ENCODE measurements at regions not wholly inside any gene's neighbourhood (a gene's known extent, or its start where the extent isn't known, plus 50 kb on each side); places are given as distances from the start of the nearest gene placed in this dataset.

- ATAC-seq: no peak
- Histone ChIP-seq H3K36me3 (ENCODE audit: control insufficient read depth, insufficient read depth, low read length) (no peaks in the 10 kb centered on the region), H3K27ac (ENCODE audit: low read length) (no peak overlapping the region), H3K9me3 (ENCODE audit: control insufficient read depth, insufficient read depth, low read length) (no peaks in the 10 kb centered on the region), H3K27me3 (ENCODE audit: control insufficient read depth, insufficient read depth, low read length) (no peaks in the 10 kb centered on the region), H3K4me3 (ENCODE audit: low read length) (no peak overlapping the region), H3K4me1 (ENCODE audit: control insufficient read depth, insufficient read depth, low read length) (no peaks in the 10 kb centered on the region)
- H3K36me3 Mint-ChIP-seq: no peaks in the 10 kb centered on the region
- H3K27ac Mint-ChIP-seq: no peak overlapping the region
- DNase-seq: no peak
- TF ChIP-seq, protein P1, sequence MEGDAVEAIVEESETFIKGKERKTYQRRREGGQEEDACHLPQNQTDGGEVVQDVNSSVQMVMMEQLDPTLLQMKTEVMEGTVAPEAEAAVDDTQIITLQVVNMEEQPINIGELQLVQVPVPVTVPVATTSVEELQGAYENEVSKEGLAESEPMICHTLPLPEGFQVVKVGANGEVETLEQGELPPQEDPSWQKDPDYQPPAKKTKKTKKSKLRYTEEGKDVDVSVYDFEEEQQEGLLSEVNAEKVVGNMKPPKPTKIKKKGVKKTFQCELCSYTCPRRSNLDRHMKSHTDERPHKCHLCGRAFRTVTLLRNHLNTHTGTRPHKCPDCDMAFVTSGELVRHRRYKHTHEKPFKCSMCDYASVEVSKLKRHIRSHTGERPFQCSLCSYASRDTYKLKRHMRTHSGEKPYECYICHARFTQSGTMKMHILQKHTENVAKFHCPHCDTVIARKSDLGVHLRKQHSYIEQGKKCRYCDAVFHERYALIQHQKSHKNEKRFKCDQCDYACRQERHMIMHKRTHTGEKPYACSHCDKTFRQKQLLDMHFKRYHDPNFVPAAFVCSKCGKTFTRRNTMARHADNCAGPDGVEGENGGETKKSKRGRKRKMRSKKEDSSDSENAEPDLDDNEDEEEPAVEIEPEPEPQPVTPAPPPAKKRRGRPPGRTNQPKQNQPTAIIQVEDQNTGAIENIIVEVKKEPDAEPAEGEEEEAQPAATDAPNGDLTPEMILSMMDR (IDR thresholded peaks at IDR 0.05): no peak
- WGBS (ENCODE audit: insufficient coverage): no CpG with 5 or more reads among the region's 1 CpG
- no peak overlapping the region for H3K4me3 Mint-ChIP-seq
- peaks cover 0 to 13% of the 10 kb centered on the region in 2 donors for H3K27me3 Mint-ChIP-seq (ENCODE audit: low read depth in 2 of 2)
- intact Hi-C loops (cut with micrococcal nuclease): no loop called here
- no peaks in the 10 kb centered on the region for H3K9me3 Mint-ChIP-seq
- H3K4me1 Mint-ChIP-seq: no peaks in the 10 kb centered on the region
Measured at GRCh38 chr21:18053151-18053550, 191.5 kb upstream of the CHODL start.

DNA sequence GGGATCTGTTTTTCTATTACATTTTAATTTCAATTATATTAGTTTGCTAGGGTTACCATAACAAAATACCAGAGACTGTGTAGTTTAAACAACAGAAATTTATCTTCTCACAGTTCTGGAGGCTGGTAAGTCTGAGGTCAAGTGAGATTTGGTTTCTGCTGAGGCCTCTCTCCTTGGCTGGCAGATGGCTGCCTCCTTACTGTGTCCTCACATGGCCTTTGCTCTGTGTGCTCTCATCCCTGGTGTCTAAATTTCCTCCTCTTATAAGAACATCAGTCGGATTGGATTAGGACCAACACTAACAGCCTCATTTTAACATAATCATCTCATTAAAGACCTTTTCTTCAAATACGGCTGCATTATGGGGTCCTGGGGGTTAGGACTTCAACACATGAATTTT is 195.2 kb upstream of the CHODL start:
- Histone ChIP-seq H3K4me3 (ENCODE audit: low read length) (no peak overlapping the region), H3K9me3 (ENCODE audit: control insufficient read depth, insufficient read depth, low read length) (no peaks in the 10 kb centered on the region), H3K27me3 (ENCODE audit: control insufficient read depth, insufficient read depth, low read length) (no peaks in the 10 kb centered on the region), H3K36me3 (ENCODE audit: control insufficient read depth, insufficient read depth, low read length) (no peaks in the 10 kb centered on the region), H3K27ac (ENCODE audit: low read length) (no peak overlapping the region), H3K4me1 (ENCODE audit: control insufficient read depth, insufficient read depth, low read length) (no peaks in the 10 kb centered on the region)
- Mint-ChIP-seq H3K27ac (no peak overlapping the region), H3K36me3 (no peaks in the 10 kb centered on the region), H3K9me3 (no peaks in the 10 kb centered on the region), H3K27me3 (ENCODE audit: low read depth in 2 of 2) (peaks cover 0 to 16% of the 10 kb centered on the region in 2 donors), H3K4me3 (no peak overlapping the region), H3K4me1 (no peaks in the 10 kb centered on the region)
- 97% methylated on average over 2 of the region's 2 CpGs for WGBS (ENCODE audit: insufficient coverage)
- ATAC-seq (no peak), DNase-seq (no peak)
- TF ChIP-seq, protein P1 (IDR thresholded peaks at IDR 0.05): no peak
- intact Hi-C loops (cut with micrococcal nuclease): no loop called here

GRCh38 chr21:18041012-18041411 is 203.6 kb upstream of the CHODL start:
- Histone ChIP-seq H3K4me3 (ENCODE audit: low read length) (no peak overlapping the region), H3K27ac (ENCODE audit: low read length) (no peak overlapping the region), H3K27me3 (ENCODE audit: control insufficient read depth, insufficient read depth, low read length) (no peaks in the 10 kb centered on the region), H3K4me1 (ENCODE audit: control insufficient read depth, insufficient read depth, low read length) (no peaks in the 10 kb centered on the region), H3K36me3 (ENCODE audit: control insufficient read depth, insufficient read depth, low read length) (no peaks in the 10 kb centered on the region), H3K9me3 (ENCODE audit: control insufficient read depth, insufficient read depth, low read length) (no peaks in the 10 kb centered on the region)
- H3K9me3 Mint-ChIP-seq: no peaks in the 10 kb centered on the region
- H3K4me3 Mint-ChIP-seq: no peak overlapping the region
- H3K4me1 Mint-ChIP-seq: no peaks in the 10 kb centered on the region
- ATAC-seq (peak in 2 of 3 donors; percentile 34 to 69), DNase-seq (peak in 1 of 2 donors; percentile 34)
- H3K27ac Mint-ChIP-seq: no peak overlapping the region
- intact Hi-C loops (cut with micrococcal nuclease): loop anchor here (1.0 kb wide), 1 partner anchor 164 kb away; no protein-coding TSS in a partner anchor
- peaks cover 0 to 1% of the 10 kb centered on the region in 2 donors for H3K27me3 Mint-ChIP-seq (ENCODE audit: low read depth in 2 of 2)
- WGBS (ENCODE audit: insufficient coverage): 42% methylated on average over 2 of the region's 3 CpGs
- TF ChIP-seq, protein P1 (IDR thresholded peaks at IDR 0.05): peak; percentile 56
- no peaks in the 10 kb centered on the region for H3K36me3 Mint-ChIP-seq

GRCh38 chr21:18030248-18030647 is 211.1 kb upstream of the C21orf91 start:
- Mint-ChIP-seq H3K27me3 (ENCODE audit: low read depth in 2 of 2) (peaks cover 0 to under 1% of the 10 kb centered on the region in 2 donors), H3K36me3 (no peaks in the 10 kb centered on the region), H3K4me1 (no peaks in the 10 kb centered on the region), H3K27ac (no peak overlapping the region), H3K9me3 (no peaks in the 10 kb centered on the region), H3K4me3 (no peak overlapping the region)
- H3K27me3 ChIP-seq (ENCODE audit: control insufficient read depth, insufficient read depth, low read length): no peaks in the 10 kb centered on the region
- H3K27ac ChIP-seq (ENCODE audit: low read length): no peak overlapping the region
- 73% methylated on average over 2 of the region's 4 CpGs for WGBS (ENCODE audit: insufficient coverage)
- DNase-seq (no peak), ATAC-seq (no peak)
- no peaks in the 10 kb centered on the region for H3K4me1 ChIP-seq (ENCODE audit: control insufficient read depth, insufficient read depth, low read length)
- H3K9me3 ChIP-seq (ENCODE audit: control insufficient read depth, insufficient read depth, low read length): no peaks in the 10 kb centered on the region
- intact Hi-C loops (cut with micrococcal nuclease): no loop called here
- TF ChIP-seq, protein P1 (IDR thresholded peaks at IDR 0.05): no peak
- no peak overlapping the region for H3K4me3 ChIP-seq (ENCODE audit: low read length)
- no peaks in the 10 kb centered on the region for H3K36me3 ChIP-seq (ENCODE audit: control insufficient read depth, insufficient read depth, low read length)
